Adrenal gland (tissue), 9 donors: ENCODE measurements at regions not wholly inside any gene's neighbourhood (a gene's known extent, or its start where the extent isn't known, plus 50 kb on each side); places are given as distances from the start of the nearest gene placed in this dataset.

ENCODE experiments used
- DNase-seq, 7 donors: peaks; one replicate each; pipeline ENCODE4 v3.0.0-alpha.2; 2019 to 2020
- H3K27ac ChIP-seq, 5 donors: fragments of 200-600 bp; sonication (generic) in 4 of 5; 1 replicate in 3 of 5; 2 replicates in 2 of 5; pipeline versions ENCODE4 v1.5.1 to v1.8.0; 2016 to 2020; ENCODE audit warnings: mild to moderate bottlenecking in 1 of 5
- H3K27me3 ChIP-seq: fragments of 200-600 bp; 2 replicates; pipeline ENCODE4 v1.8.0; 2021
- H3K36me3 ChIP-seq, 2 donors: fragments of 200-600 bp; replicated peaks in 1 of 2; 1 replicate in 1 of 2; 2 replicates in 1 of 2; pipeline versions ENCODE4 v1.5.1 to v1.8.0; 2018 to 2022
- H3K4me1 ChIP-seq, 2 donors: fragments of 200-600 bp; replicated peaks in 1 of 2; 1 replicate in 1 of 2; 2 replicates in 1 of 2; pipeline versions ENCODE4 v1.5.1 to v1.8.0; 2018 to 2021
- H3K4me3 ChIP-seq, 4 donors: fragments of 200-600 bp; sonication (generic) in 3 of 4; one replicate each; pipeline ENCODE4 v1.5.1; 2016 to 2018
- H3K9me3 ChIP-seq, 3 donors: fragments of 200-600 bp; sonication (generic) in 1 of 3; replicated peaks in 1 of 3; 1 replicate in 2 of 3; 2 replicates in 1 of 3; pipeline versions ENCODE4 v1.5.1 to v1.8.0; 2016 to 2021
- POLR2A ChIP-seq, 2 donors: fragments of 450-650 bp; IDR thresholded peaks; one replicate each; pipeline ENCODE4 v1.6.1; 2017; ENCODE audit warnings: antibody characterized with exemption in 2 of 2, mild to moderate bottlenecking in 2 of 2, moderate library complexity in 1 of 2
- WGBS, 4 donors: extraction: QIAGEN DNeasy Blood & Tissue Kit in 2 of 4; methylation state at CpG; one replicate each; pipeline versions ENCODE4 v1.1.5 to v1.1.7; 2013 to 2017; 5-methylcytosine and 5-hydroxymethylcytosine counted together
- intact Hi-C, 2 donors: fragments of 100-400 bp; cut with DNase I; formaldehyde crosslinking; loops; one replicate each; pipeline versions ENCODE4 v1.14.1 to v1.15.0; 2022 to 2023
- TF ChIP-seq, protein P1 (sequence below), 6 experiments: fragments of 450-650 bp in 4 of 6; fragments of 200-600 bp in 2 of 6; sonication (generic) in 1 of 6; IDR thresholded peaks; 1 replicate in 5 of 6; 2 replicates in 1 of 6; pipeline versions ENCODE4 v1.5.1 to v1.8.0; 2016 to 2021; ENCODE audit warnings: antibody characterized with exemption in 6 of 6, mild to moderate bottlenecking in 2 of 6, moderate library complexity in 1 of 6
- donor health status: healthy with polysubstance abuse.
- donor health status: Bipolar disorder and iron deficiency.
- donor health status: DM: yes; HTN: yes; CAD: no.
- donor health status: DM: no; HTN: no; CAD: no.
- donor health status: DM: no; HTN: no; CAD: no.

DNA sequence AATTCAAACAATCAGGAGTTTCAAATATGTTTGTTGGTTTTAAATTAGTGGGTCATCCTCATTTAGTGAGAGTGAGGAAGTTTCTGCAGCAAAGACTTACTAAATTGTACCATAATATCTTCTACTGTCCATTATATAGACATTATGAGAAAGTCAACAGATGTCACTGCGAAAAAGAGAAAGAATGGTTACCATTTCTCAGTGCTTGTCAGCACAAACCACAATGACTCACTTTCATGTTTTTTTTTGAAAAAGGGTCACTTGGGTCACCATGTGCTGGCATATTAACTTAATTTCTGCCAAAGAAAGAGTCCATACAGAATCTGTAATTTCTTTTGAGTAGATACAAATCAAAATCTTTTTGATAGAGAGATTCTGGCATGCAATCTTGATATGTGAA, 924.6 kb upstream of the FAT3 start:
- Histone ChIP-seq H3K9me3 (no peaks in the 10 kb centered on the region), H3K4me3 (no peak overlapping the region), H3K4me1 (no peaks in the 10 kb centered on the region), H3K36me3 (no peaks in the 10 kb centered on the region), H3K27ac (no peak overlapping the region), H3K27me3 (no peaks in the 10 kb centered on the region)
- TF ChIP-seq POLR2A (IDR thresholded peaks at IDR 0.05): no peak
- TF ChIP-seq, protein P1, sequence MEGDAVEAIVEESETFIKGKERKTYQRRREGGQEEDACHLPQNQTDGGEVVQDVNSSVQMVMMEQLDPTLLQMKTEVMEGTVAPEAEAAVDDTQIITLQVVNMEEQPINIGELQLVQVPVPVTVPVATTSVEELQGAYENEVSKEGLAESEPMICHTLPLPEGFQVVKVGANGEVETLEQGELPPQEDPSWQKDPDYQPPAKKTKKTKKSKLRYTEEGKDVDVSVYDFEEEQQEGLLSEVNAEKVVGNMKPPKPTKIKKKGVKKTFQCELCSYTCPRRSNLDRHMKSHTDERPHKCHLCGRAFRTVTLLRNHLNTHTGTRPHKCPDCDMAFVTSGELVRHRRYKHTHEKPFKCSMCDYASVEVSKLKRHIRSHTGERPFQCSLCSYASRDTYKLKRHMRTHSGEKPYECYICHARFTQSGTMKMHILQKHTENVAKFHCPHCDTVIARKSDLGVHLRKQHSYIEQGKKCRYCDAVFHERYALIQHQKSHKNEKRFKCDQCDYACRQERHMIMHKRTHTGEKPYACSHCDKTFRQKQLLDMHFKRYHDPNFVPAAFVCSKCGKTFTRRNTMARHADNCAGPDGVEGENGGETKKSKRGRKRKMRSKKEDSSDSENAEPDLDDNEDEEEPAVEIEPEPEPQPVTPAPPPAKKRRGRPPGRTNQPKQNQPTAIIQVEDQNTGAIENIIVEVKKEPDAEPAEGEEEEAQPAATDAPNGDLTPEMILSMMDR (IDR thresholded peaks at IDR 0.05): no peak
- no peak for DNase-seq
- 75 to 81% (median 78%) methylated on average over 1 of the region's 1 CpG for WGBS, 4 donors
- intact Hi-C loops: no loop called here

DNA sequence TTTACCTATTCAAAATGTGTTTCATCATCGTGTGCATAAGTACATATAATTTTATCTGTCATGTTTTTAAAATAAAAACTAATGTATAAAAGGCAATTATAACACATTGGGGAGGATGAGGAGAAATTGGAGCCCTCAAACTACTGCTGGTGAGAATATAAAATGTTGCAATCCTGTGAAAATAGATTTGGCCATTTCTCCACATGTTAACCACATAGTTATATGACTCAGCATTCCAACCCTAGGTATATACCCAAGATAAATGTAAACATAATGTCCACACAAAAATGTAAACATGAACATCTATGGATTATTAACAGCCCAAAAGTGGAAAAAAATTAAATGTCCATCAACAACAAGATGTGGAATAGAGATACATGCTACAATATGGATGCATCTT, 928.0 kb upstream of the FAT3 start:
- Histone ChIP-seq H3K4me3 (no peak overlapping the region), H3K9me3 (no peaks in the 10 kb centered on the region), H3K4me1 (no peaks in the 10 kb centered on the region), H3K27me3 (no peaks in the 10 kb centered on the region), H3K27ac (no peak overlapping the region), H3K36me3 (no peaks in the 10 kb centered on the region)
- 58 to 67% (median 60%) methylated on average over 1 of the region's 1 CpG for WGBS, 4 donors
- no peak for DNase-seq
- intact Hi-C loops: no loop called here
- TF ChIP-seq POLR2A (IDR thresholded peaks at IDR 0.05): no peak
- TF ChIP-seq, protein P1 (IDR thresholded peaks at IDR 0.05): no peak

DNA sequence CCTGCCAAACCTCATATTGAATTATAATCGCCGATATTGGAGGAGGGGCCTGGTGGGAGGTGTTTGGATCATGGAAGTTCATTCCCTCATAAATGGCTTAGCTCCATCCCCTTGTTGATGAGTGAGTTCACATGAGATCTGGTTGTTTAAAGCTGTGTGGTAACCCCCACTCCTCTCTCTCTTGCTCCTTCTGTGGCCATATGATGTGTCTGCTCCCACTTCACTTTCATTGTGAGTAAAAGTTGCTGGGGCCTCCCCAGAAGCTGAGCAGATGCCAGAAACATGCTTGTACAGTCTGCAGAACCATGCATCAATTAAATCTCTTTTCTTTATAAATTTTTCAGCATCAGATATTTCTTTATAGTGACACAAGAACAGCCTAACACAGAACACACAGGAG, 929.0 kb upstream of the FAT3 start:
- no peaks in the 10 kb centered on the region for H3K36me3 ChIP-seq
- no peaks in the 10 kb centered on the region for H3K9me3 ChIP-seq
- no peak overlapping the region for H3K27ac ChIP-seq
- 68 to 86% (median 78%) methylated on average over 2 of the region's 2 CpGs for WGBS, 4 donors
- H3K4me3 ChIP-seq: no peak overlapping the region
- intact Hi-C loops: no loop called here
- DNase-seq: no peak
- no peaks in the 10 kb centered on the region for H3K4me1 ChIP-seq
- no peaks in the 10 kb centered on the region for H3K27me3 ChIP-seq
- TF ChIP-seq, protein P1 (IDR thresholded peaks at IDR 0.05): no peak
- TF ChIP-seq POLR2A (IDR thresholded peaks at IDR 0.05): no peak

DNA sequence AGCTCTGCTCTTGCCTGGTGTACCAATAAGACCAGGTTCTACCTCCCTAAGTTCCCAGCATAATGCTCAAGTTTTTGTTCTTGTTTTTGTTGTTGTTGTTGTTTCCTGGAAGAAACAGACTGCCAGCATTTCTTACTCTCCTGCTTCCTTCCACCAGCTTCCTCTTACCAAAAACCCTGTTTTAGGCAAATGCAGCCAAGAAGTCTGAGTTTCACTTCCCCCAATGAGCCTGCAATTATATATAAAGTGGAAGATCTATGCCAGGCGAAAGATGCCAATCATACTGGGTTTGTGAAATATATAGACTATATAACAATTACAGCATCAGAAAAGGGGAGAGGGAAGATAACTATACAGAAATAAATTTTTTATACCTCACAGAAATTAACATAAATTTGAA, 931.5 kb upstream of the FAT3 start:
- H3K4me3 ChIP-seq: no peak overlapping the region
- TF ChIP-seq, protein P1 (IDR thresholded peaks at IDR 0.05): no peak
- TF ChIP-seq POLR2A (IDR thresholded peaks at IDR 0.05): no peak
- H3K9me3 ChIP-seq: no peaks in the 10 kb centered on the region
- no peaks in the 10 kb centered on the region for H3K27me3 ChIP-seq
- no peak overlapping the region for H3K27ac ChIP-seq
- H3K36me3 ChIP-seq: no peaks in the 10 kb centered on the region
- intact Hi-C loops: no loop called here
- no peaks in the 10 kb centered on the region for H3K4me1 ChIP-seq
- 71 to 79% (median 75%) methylated on average over 1 of the region's 1 CpG for WGBS, 4 donors
- no peak for DNase-seq
